ENCODE measurements at regions not wholly inside any gene's neighbourhood (a gene's known extent, or its start where the extent isn't known, plus 50 kb on each side); places are given as distances from the start of the nearest gene placed in this dataset.
"Not testable (repeated sequence)": the region's sequence is repeated elsewhere in the genome, so short reads cannot be mapped to it uniquely, and the experiment has no call there.

DNA sequence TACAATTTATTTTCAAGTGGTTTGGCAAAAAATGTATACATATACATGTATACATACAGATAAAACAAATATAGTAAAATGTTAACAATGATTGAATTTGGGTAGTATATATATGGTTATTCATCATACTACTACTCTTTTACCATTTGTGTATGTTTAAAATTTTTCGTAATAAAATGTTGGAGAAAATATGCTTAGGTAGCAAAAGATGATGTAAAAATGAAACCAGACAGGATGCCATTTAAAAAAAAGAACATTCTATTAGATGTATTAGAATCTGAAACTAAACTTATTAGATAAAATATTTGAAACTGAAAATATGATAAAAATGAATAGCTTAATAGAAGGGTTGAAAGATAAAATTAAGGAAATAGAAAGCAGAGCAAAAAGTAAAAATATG lies 144.9 kb upstream of the FER start:
- in situ Hi-C loops (cut with HindIII; ENCODE audit: low sequenced_read_pairs), result no loop called here

DNA sequence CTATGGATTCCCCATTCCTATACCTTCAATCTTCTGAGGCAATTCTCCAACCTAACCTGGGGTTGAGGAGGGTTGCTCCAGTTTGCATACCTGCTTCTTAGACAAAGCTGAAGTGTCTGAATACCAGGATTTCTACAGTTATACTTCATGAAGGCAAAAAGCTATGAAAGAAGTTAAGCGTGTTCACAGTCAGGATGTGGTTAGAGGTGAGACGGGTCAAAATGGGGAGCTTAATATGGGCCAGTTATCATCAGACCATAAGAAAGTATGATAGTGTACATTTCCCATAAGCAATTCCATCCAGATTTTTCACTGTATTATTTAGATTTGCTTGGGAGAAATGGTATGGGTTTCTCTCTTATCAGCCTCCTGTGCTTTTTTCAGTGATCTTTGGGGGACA lies 156.9 kb upstream of the FER start:
- in situ Hi-C loops (cut with HindIII; ENCODE audit: low sequenced_read_pairs), result no loop called here

GRCh38 chr5:108588323-108588722 lies 159.4 kb upstream of the FER start:
- in situ Hi-C loops (cut with HindIII; ENCODE audit: low sequenced_read_pairs), result no loop called here

DNA sequence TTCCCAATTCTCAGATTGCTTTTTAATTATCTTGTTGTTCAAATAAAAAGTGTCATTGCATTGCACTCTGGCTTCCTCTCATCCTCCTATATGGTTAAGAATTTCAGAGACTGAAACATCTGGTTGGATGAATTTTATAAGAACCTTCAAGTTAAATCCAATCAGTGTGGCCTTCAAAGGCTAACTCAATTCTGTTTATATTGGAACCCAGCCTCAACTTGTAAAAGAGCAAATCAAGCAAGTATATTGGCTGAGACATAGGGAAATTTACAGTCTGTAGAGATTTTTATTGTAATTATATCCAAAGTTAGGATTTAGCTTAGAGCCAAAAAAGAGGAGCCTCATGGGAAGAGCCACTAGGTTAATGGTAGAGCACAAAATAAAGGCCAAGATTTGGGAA lies 159.9 kb upstream of the FER start:
- in situ Hi-C loops (cut with HindIII; ENCODE audit: low sequenced_read_pairs), result no loop called here

GRCh38 chr5:108581026-108581425 lies 166.7 kb upstream of the FER start:
- in situ Hi-C loops (cut with HindIII; ENCODE audit: low sequenced_read_pairs), result no loop called here

GRCh38 chr5:108579236-108579635 lies 168.5 kb upstream of the FER start:
- in situ Hi-C loops (cut with HindIII; ENCODE audit: low sequenced_read_pairs), result no loop called here

- in situ Hi-C loops (cut with HindIII; ENCODE audit: low sequenced_read_pairs), result no loop called here
Measured at GRCh38 chr5:108578791-108579190, 168.9 kb upstream of the FER start.

GRCh38 chr5:108567429-108567828 lies 180.3 kb upstream of the FER start:
- in situ Hi-C loops (cut with HindIII; ENCODE audit: low sequenced_read_pairs), result no loop called here

DNA sequence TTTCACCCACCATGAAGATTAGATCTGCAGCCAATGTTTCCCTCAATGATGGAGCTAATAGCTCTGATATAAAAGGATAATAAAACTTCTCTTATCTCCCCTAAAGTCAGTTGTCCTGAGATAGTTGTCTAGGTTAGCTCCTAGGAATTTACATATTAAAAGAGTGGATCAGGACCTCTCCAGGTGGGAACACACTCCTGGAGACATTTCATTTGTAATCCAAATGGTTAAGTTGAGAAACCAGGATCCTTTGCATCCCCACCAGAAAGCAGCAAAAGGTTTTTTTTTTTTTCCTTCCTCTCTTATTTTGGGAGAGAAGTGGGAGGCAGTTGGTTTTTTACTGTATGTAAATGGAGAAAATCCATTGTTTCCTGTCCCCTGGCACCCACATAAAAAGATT lies 182.5 kb upstream of the FBXL17 start:
- in situ Hi-C loops (cut with HindIII; ENCODE audit: low sequenced_read_pairs), result no loop called here

GRCh38 chr5:108562205-108562454 lies 180.2 kb upstream of the FBXL17 start:
- in situ Hi-C loops (cut with HindIII; ENCODE audit: low sequenced_read_pairs), result no loop called here

DNA sequence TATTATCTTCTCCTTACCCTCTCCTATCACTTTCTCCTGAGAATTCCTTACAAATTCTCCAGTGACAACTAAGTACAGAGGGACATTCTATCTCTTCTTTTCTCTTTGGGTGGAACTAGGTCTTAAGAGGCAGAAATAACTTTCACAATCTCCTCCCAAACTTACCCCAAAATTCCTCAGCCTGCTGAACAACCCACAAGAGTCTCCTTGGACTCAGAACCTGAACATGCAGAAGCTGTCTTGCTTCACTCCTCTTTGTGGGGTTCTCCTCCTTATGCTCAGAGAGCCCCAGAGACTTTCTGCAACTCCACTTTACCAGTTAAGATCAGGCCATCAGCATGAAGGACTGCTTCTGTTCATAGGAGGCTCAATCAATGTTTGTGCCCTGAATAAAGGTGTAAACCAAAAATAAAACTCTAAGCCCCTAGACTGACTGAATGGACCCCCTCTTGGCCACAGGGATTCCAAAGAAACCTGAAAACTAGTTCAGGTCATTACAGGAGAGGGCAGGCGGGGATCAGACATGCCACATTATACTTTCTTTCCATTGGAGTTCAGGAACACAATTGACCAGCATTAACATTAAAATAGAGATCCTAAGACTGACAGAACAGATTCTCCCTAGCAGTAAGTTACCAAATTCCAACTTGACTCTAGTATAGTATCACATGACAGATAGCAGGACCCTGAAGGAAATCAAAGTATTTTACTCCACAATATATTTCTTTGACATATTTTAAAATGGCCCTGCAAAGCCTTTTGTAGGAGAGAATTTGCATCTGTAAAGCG lies 179.7 kb upstream of the FBXL17 start:
- in situ Hi-C loops (cut with HindIII; ENCODE audit: low sequenced_read_pairs), result no loop called here

DNA sequence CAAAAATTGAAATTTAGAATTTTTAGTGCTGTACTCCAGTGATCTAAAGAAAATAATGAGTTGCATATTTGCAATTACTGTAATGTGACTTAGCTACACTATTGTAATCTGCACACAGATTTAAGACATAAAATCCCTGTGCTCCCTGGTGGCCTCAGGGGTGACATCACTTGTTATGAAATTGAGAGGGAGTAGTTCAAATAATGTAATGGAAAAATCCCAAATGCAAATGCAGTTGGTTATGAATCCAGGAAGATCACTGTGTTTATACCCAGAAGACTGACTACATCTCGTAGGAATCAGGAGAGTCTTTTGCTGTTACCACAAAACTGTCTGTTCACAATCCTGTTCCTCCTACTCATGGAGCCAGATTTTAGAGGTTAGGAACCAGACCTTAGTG lies 178.7 kb upstream of the FBXL17 start:
- in situ Hi-C loops (cut with HindIII; ENCODE audit: low sequenced_read_pairs), result no loop called here

GRCh38 chr5:108560166-108560565 lies 178.3 kb upstream of the FBXL17 start:
- in situ Hi-C loops (cut with HindIII; ENCODE audit: low sequenced_read_pairs), result no loop called here

- in situ Hi-C loops (cut with HindIII; ENCODE audit: low sequenced_read_pairs), result not testable (repeated sequence)
Measured at GRCh38 chr5:108558840-108559239, 176.9 kb upstream of the FBXL17 start.

DNA sequence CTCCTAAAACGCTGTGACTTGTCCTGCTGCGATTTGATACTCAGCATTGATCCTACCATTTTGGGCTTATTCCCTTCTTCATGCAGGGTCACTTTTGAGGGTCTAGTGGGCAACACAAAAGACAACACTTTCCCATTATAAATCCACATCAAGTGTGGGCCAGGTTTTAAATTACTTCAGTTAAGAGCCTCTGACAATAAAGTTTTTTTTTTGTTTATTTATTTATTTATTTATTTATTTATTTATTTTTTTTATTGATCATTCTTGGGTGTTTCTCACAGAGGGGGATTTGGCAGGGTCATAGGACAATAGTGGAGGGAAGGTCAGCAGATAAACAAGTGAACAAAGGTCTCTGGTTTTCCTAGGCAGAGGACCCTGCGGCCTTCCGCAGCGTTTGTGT lies 176.2 kb upstream of the FBXL17 start:
- in situ Hi-C loops (cut with HindIII; ENCODE audit: low sequenced_read_pairs), result not testable (repeated sequence)

GRCh38 chr5:108557686-108558085 lies 175.8 kb upstream of the FBXL17 start:
- in situ Hi-C loops (cut with HindIII; ENCODE audit: low sequenced_read_pairs), result no loop called here

DNA sequence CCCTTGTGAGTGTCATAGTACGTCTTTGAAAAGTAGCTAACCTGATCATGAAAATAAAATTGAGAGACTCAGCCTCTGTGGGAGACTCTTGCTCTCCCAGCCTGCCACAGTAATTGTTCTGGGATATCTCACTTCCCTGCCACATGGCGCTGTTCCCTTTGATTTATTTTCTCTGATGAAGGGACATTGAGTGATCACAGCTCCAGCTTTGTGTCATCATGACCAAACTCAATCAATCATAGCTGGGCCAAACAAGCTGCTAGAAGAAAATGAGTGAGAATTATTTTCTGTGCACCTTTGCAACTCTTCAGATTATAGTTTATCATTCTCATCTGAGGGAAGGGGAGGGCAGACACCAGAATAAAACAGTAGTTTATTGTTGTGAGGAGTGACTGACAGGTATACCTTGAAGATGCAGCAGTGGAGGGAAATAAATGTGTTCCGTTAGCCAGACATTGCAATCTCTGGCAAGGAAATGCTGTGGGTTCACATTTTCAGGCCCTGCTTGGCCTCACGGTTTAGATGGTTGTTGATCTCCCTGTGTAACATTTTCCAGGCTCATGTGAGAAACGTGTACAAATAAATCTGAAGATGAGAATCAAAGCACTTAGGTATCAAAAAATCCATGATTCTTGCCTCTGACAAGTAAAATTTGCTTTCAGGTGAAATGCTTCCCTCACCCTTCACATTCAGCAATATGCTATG lies 174.7 kb upstream of the FBXL17 start:
- in situ Hi-C loops (cut with HindIII; ENCODE audit: low sequenced_read_pairs), result no loop called here

- in situ Hi-C loops (cut with HindIII; ENCODE audit: low sequenced_read_pairs), result no loop called here
Measured at GRCh38 chr5:108548684-108549596, 167.0 kb upstream of the FBXL17 start.

DNA sequence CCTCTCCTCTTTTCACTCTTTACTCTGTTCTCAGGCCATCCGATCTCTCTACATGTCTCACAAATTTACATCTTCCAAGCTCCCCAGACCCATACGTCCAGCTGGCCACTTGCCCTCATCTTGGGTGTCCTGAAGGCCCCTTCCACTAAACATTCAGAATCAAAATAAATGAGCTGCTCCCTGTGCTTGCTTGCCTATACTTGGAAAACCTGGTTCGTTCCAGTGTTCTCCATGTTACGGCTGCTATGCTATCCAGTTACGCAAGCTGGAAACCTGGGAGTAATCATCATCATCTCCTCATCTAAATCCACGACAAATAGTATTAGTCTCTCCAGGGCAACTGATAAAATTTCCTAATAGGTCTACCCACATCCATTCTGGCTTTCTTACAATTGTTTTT lies 165.0 kb upstream of the FBXL17 start:
- in situ Hi-C loops (cut with HindIII; ENCODE audit: low sequenced_read_pairs), result no loop called here

DNA sequence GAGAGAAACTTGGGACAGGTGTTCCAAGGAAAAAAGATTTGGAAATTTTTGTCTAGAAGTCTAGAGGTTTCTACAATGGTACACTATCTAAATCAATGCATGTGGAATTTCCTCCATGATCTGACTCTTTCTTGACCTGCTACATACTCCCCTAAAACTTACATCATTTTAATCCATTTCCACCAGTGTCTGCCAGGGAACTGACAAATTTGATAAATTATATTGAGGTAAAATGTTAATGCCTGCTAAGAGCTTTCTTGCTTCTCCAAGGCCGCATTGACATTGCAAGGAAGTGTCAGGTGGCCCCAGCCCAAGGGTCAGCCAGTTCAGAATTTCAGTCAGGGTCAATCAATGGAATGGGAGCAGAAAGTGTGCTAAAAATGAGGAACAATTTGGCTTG lies 163.4 kb upstream of the FBXL17 start:
- in situ Hi-C loops (cut with HindIII; ENCODE audit: low sequenced_read_pairs), result no loop called here

GRCh38 chr5:108543486-108543885 lies 161.6 kb upstream of the FBXL17 start:
- in situ Hi-C loops (cut with HindIII; ENCODE audit: low sequenced_read_pairs), result no loop called here

GRCh38 chr5:108541836-108542235 lies 159.9 kb upstream of the FBXL17 start:
- in situ Hi-C loops (cut with HindIII; ENCODE audit: low sequenced_read_pairs), result no loop called here

Data from DLD1 (cell line).